Right ventricle myocardium inferior (tissue), 1 donor: ENCODE measurements at regions not wholly inside any gene's neighbourhood (a gene's known extent, or its start where the extent isn't known, plus 50 kb on each side); places are given as distances from the start of the nearest gene placed in this dataset.
"Not testable (repeated sequence)": the region's sequence is repeated elsewhere in the genome, so short reads cannot be mapped to it uniquely, and the experiment has no call there.

Experiments
- ATAC-seq: fragments of 200-7000 bp; cut with Tn5 transposase; one replicate; pipeline ENCODE4 v1.9.1; 2020; ENCODE audit warnings: mild to moderate bottlenecking, moderate library complexity
- DNase-seq: peaks from one replicate; pipeline ENCODE4 v3.0.0; 2021; ENCODE audit errors: missing footprints
- intact Hi-C: fragments of 100-400 bp; cut with DNase I; formaldehyde crosslinking; loops from one replicate; pipeline ENCODE4 v1.11.0; 2022
- donor health status: DM: no; HTN: yes; CAD: no; lungs with severe emphysema.

- DNase-seq: no peak
- intact Hi-C loops: no loop called here
- ATAC-seq: no peak
Observed at GRCh38 chr14:71551291-71551950, 380.8 kb upstream of the RGS6 start.

- intact Hi-C loops: no loop called here
- ATAC-seq (no peak), DNase-seq (no peak)
Observed at GRCh38 chr14:71552809-71553208, 379.4 kb upstream of the RGS6 start.

GRCh38 chr14:71553779-71554178 lies 378.4 kb upstream of the RGS6 start:
- intact Hi-C loops: no loop called here
- ATAC-seq: no peak
- DNase-seq: no peak

GRCh38 chr14:71554323-71554722 lies 377.9 kb upstream of the RGS6 start:
- intact Hi-C loops: no loop called here
- no peak for ATAC-seq
- no peak for DNase-seq

- DNase-seq: no peak
- no peak for ATAC-seq
- intact Hi-C loops: no loop called here
Observed at GRCh38 chr14:71554959-71555612, 377.1 kb upstream of the RGS6 start.

GRCh38 chr14:71555654-71556559 lies 376.3 kb upstream of the RGS6 start:
- DNase-seq: no peak
- ATAC-seq: no peak
- intact Hi-C loops: no loop called here

GRCh38 chr14:71556730-71557129 lies 375.5 kb upstream of the RGS6 start:
- ATAC-seq (no peak), DNase-seq (no peak)
- intact Hi-C loops: no loop called here

- no peak for DNase-seq
- no peak for ATAC-seq
- intact Hi-C loops: no loop called here
Observed at GRCh38 chr14:71557351-71557750, 374.9 kb upstream of the RGS6 start.

GRCh38 chr14:71558943-71559342 lies 373.3 kb upstream of the RGS6 start:
- intact Hi-C loops, DNase-seq, ATAC-seq: not testable (repeated sequence)

GRCh38 chr14:71560751-71561150 lies 371.5 kb upstream of the RGS6 start:
- ATAC-seq: no peak
- no peak for DNase-seq
- intact Hi-C loops: no loop called here

GRCh38 chr14:71563492-71564153 lies 368.6 kb upstream of the RGS6 start:
- DNase-seq: no peak
- no peak for ATAC-seq
- intact Hi-C loops: no loop called here

GRCh38 chr14:71566276-71566675 lies 366.0 kb upstream of the RGS6 start:
- ATAC-seq (no peak), DNase-seq (no peak)
- intact Hi-C loops: no loop called here

GRCh38 chr14:71567499-71568133 lies 364.6 kb upstream of the RGS6 start:
- ATAC-seq, intact Hi-C loops, DNase-seq: not testable (repeated sequence)

- DNase-seq: no peak
- ATAC-seq: no peak
- intact Hi-C loops: no loop called here
Observed at GRCh38 chr14:71574976-71575375, 357.3 kb upstream of the RGS6 start.

- intact Hi-C loops: no loop called here
- DNase-seq: no peak
Observed at GRCh38 chr14:71576472-71576871, 355.8 kb upstream of the RGS6 start.

GRCh38 chr14:71579331-71579730 lies 352.9 kb upstream of the RGS6 start:
- ATAC-seq: no peak
- DNase-seq: no peak
- intact Hi-C loops: no loop called here

More at GRCh38 chr14:71576472-71576871, 355.8 kb upstream of the RGS6 start:
- ATAC-seq: no peak

GRCh38 chr14:71582705-71583104 lies 349.5 kb upstream of the RGS6 start:
- ATAC-seq: no peak
- intact Hi-C loops: no loop called here
- no peak for DNase-seq

- ATAC-seq (no peak), DNase-seq (no peak)
- intact Hi-C loops: no loop called here
Observed at GRCh38 chr14:71583194-71583593, 349.0 kb upstream of the RGS6 start.

GRCh38 chr14:71583705-71584104 lies 348.5 kb upstream of the RGS6 start:
- ATAC-seq: no peak
- DNase-seq: no peak
- intact Hi-C loops: no loop called here
